IMR-90 (cell line): ENCODE measurements at regions not wholly inside any gene's neighbourhood (a gene's known extent, or its start where the extent isn't known, plus 50 kb on each side); places are given as distances from the start of the nearest gene placed in this dataset.

Source experiments
- ATAC-seq: fragments of 200-7000 bp; cut with Tn5 transposase; 2 replicates; pipeline ENCODE4 v1.9.1; 2020; ENCODE audit warnings: low read depth, mild to moderate bottlenecking, moderate library complexity
- BruUV-seq: library from RNA; stranded (reverse); fragments of 400-500 nt; replicated peaks from 2 replicates; lab custom pipeline; 2021; lab: Mats Ljungman, UMichigan
- CTCF ChIA-PET: fragments of 300-600 bp; formaldehyde crosslinking; extraction: SDS; loops from one replicate; lab custom pipeline; 2021; ENCODE audit warnings: antibody characterized with exemption; lab: Yijun Ruan, JAX
- POLR2A ChIA-PET: fragments of 300-600 bp; sonication (Branson Sonifier 250); formaldehyde crosslinking; loops from one replicate; lab custom pipeline; 2022; ENCODE audit warnings: antibody characterized with exemption; ENCODE audit not compliant: unreplicated experiment; lab: Charles Lee
- DNase-seq: peaks from one replicate; pipeline ENCODE4 v3.0.0; 2013
- H2AFZ ChIP-seq: replicated peaks from 2 replicates; pipeline ENCODE3; 2013; ENCODE audit warnings: low read length, mild to moderate bottlenecking; ENCODE audit not compliant: poor library complexity
- H2AK5ac ChIP-seq: 2 replicates; pipeline ENCODE4 v1.6.1; 2013; ENCODE audit warnings: low read depth, low read length, inconsistent platforms
- H2AK9ac ChIP-seq: replicated peaks from 2 replicates; pipeline ENCODE3; 2013; ENCODE audit warnings: mild to moderate bottlenecking, low read depth, low read length, moderate library complexity; ENCODE audit not compliant: poor library complexity
- H2BK120ac ChIP-seq: 2 replicates; pipeline ENCODE4 v1.6.1; 2013; ENCODE audit warnings: low read depth, low read length, inconsistent platforms
- H2BK15ac ChIP-seq: 3 replicates; pipeline ENCODE4 v1.6.1; 2013; ENCODE audit warnings: low read depth, low read length, inconsistent platforms
- H2BK20ac ChIP-seq: 2 replicates; pipeline ENCODE4 v1.6.1; 2013; ENCODE audit warnings: low read depth, mild to moderate bottlenecking, inconsistent platforms, low read length, moderate library complexity
- H2BK5ac ChIP-seq: 2 replicates; pipeline ENCODE4 v1.6.1; 2013; ENCODE audit warnings: mild to moderate bottlenecking, low read depth, low read length, inconsistent platforms; ENCODE audit not compliant: poor library complexity, severe bottlenecking
- H3K14ac ChIP-seq: replicated peaks from 2 replicates; pipeline ENCODE4 v1.6.1; 2013; ENCODE audit warnings: low read depth, low read length, inconsistent platforms
- H3K18ac ChIP-seq: 2 replicates; pipeline ENCODE4 v1.6.1; 2013; ENCODE audit warnings: low read depth, low read length, control low read depth
- H3K23ac ChIP-seq: 2 replicates; pipeline ENCODE4 v1.6.1; 2013; ENCODE audit warnings: low read depth, low read length, inconsistent platforms
- H3K27ac ChIP-seq: 2 replicates; pipeline ENCODE4 v1.5.1; 2013; ENCODE audit warnings: mild to moderate bottlenecking, control low read depth, low read length; ENCODE audit not compliant: insufficient read depth
- H3K27me3 ChIP-seq: 2 replicates; pipeline ENCODE4 v1.6.1; 2013; ENCODE audit warnings: low read length; ENCODE audit not compliant: control insufficient read depth, insufficient read depth
- H3K36me3 ChIP-seq: 2 replicates; pipeline ENCODE4 v1.6.1; 2013; ENCODE audit warnings: low read length, mixed read lengths; ENCODE audit not compliant: control insufficient read depth, insufficient read depth
- H3K4ac ChIP-seq: 2 replicates; pipeline ENCODE4 v1.6.1; 2013; ENCODE audit warnings: low read depth, low read length, inconsistent platforms
- H3K4me1 ChIP-seq: 2 replicates; pipeline ENCODE4 v1.6.1; 2013; ENCODE audit warnings: low read length, mixed read lengths; ENCODE audit not compliant: control insufficient read depth, insufficient read depth
- H3K4me2 ChIP-seq: 2 replicates; pipeline ENCODE4 v1.6.1; 2013; ENCODE audit warnings: low read depth, mild to moderate bottlenecking, control low read depth, low read length, moderate library complexity
- H3K4me3 ChIP-seq: 2 replicates; pipeline ENCODE4 v1.5.1; 2013; ENCODE audit warnings: low read depth, mild to moderate bottlenecking, control low read depth, low read length, moderate library complexity; ENCODE audit not compliant: insufficient read depth
- H3K56ac ChIP-seq: 2 replicates; pipeline ENCODE4 v1.6.1; 2013; ENCODE audit warnings: low read length, inconsistent platforms; ENCODE audit not compliant: insufficient read depth; ENCODE audit errors: extremely low read depth
- H3K79me1 ChIP-seq, 2 experiments: 2 replicates each; pipeline ENCODE4 v1.6.1; 2013; ENCODE audit warnings: low read length in 2 of 2, inconsistent platforms in 1 of 2, low read depth in 1 of 2
- H3K9ac ChIP-seq: 2 replicates; pipeline ENCODE4 v1.6.1; 2013; ENCODE audit warnings: low read depth, low read length, control low read depth
- H3K9me1 ChIP-seq: 2 replicates; pipeline ENCODE4 v1.6.1; 2013; ENCODE audit warnings: low read length, inconsistent platforms; ENCODE audit not compliant: insufficient read depth
- H3K9me3 ChIP-seq: 2 replicates; pipeline ENCODE4 v1.6.1; 2013; ENCODE audit warnings: low read length; ENCODE audit not compliant: control insufficient read depth, insufficient read depth
- H4K20me1 ChIP-seq: 2 replicates; pipeline ENCODE4 v1.6.1; 2013; ENCODE audit warnings: low read length, inconsistent platforms; ENCODE audit not compliant: insufficient read depth
- H4K5ac ChIP-seq: 2 replicates; pipeline ENCODE4 v1.6.1; 2013; ENCODE audit warnings: mild to moderate bottlenecking, low read depth, low read length, control low read depth
- H4K8ac ChIP-seq, 2 experiments: 2 replicates each; pipeline ENCODE4 v1.6.1; 2013; ENCODE audit warnings: low read depth in 2 of 2, low read length in 2 of 2, control low read depth in 1 of 2, inconsistent platforms in 1 of 2
- H4K91ac ChIP-seq: 2 replicates; pipeline ENCODE4 v1.6.1; 2013; ENCODE audit warnings: low read depth, low read length, inconsistent platforms; ENCODE audit not compliant: insufficient read depth
- WGBS, 2 experiments: methylation state at CpG; one replicate each; pipeline versions ENCODE4 v1.1.5 to v1.1.7; 2013; ENCODE audit warnings: missing lambda C conversion rate in 2 of 2; ENCODE audit not compliant: insufficient read length in 1 of 2; ENCODE audit errors: extremely low coverage in 2 of 2; 5-methylcytosine and 5-hydroxymethylcytosine counted together
- dilution Hi-C: fragments of 300-500 bp; cut with HindIII; formaldehyde crosslinking; loops from one replicate; pipeline ENCODE4 v1.14.3; 2018; ENCODE audit warnings: low sequenced_read_pairs; ENCODE audit not compliant: unreplicated experiment
- in situ Hi-C: fragments of 300-500 bp; cut with MboI; formaldehyde crosslinking; loops from 3 replicates; pipeline ENCODE4 v1.14.3; 2019; ENCODE audit warnings: low sequenced_read_pairs, inconsistent platforms, mixed read lengths
- intact Hi-C: fragments of 100-400 bp; cut with micrococcal nuclease; formaldehyde crosslinking; loops from 2 replicates; pipeline ENCODE4 v1.10.0; 2022
- TF ChIP-seq, protein P1 (sequence below): conservative IDR thresholded peaks from 2 replicates; pipeline ENCODE4 v1.5.1; 2012; ENCODE audit warnings: mild to moderate bottlenecking, low read depth, low read length, improper control_type of control experiment

DNA sequence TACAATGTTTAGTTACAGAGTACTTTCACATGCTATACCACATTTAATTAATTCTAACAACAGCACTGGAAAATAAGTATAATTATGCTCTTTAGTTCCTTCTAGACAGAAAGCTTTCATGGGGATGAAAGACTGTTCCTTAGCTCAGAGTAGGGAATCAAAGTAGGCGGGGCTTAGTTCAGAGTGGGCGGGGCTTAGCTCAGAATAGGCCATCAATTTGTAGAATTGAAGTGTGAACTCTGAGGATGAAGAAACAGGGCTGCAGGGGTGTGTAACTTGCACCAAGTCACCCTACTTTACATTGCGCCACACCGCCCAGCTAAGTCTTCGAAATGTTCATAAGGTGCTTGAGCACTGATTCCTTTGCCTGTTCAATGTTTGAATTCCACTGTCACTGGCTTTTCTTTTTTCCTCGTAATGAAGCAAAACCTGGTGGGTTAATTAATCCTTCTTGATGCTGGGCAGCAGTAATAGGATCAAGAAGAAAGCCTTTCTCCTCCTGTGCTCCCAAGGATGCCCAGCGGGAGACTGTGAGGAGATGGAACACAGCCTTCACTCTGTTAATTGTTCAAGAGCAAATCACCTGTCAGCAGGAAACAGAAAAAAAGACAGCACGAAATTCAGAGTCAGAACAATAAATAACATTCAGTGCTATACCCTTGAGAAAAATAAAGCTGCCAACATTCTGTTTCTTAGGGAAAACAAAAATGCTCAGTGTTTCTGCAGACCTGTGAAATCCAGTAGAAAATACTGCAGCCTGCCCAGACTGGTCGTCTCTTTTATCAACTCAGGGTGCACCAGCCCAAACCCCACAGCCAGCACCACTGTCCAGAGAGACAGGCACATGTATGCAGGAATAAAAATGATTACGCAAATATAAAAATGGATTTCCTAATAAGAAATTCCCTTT lies 66.5 kb upstream of the CAMK1G start:
- H3K27me3 ChIP-seq, result peaks cover 2% of the 10 kb centered on the region; the same call in 1 of the 2 replicates
- no TSS peak for BruUV-seq
- H3K27ac ChIP-seq, result no peak overlapping the region
- H4K5ac ChIP-seq, result no peak overlapping the region
- H3K9me1 ChIP-seq, result no peaks in the 10 kb centered on the region
- H2BK120ac ChIP-seq, result no peak overlapping the region
- H2BK15ac ChIP-seq, result no peak overlapping the region
- H3K23ac ChIP-seq, result no peak overlapping the region
- H3K14ac ChIP-seq, result no peak overlapping the region
- no peak overlapping the region for H4K91ac ChIP-seq
- no peaks in the 10 kb centered on the region for H3K9me3 ChIP-seq
- no peaks in the 10 kb centered on the region for H3K79me1 ChIP-seq
- H2AK5ac ChIP-seq, result no peak overlapping the region
- H2AK9ac ChIP-seq, result no peak overlapping the region
- no peaks in the 10 kb centered on the region for H3K36me3 ChIP-seq
- no peak overlapping the region for H3K9ac ChIP-seq
- no peak overlapping the region for H3K56ac ChIP-seq
- no peak overlapping the region for H2BK5ac ChIP-seq
- no peak for ATAC-seq
- H3K4me2 ChIP-seq, result no peak overlapping the region
- 0% methylated on average over 1 of the region's 10 CpGs; no CpG with 5 or more reads in 1 of the 2 experiments for WGBS, 2 experiments
- no peaks in the 10 kb centered on the region for H4K20me1 ChIP-seq
- no peaks in the 10 kb centered on the region for H3K4me1 ChIP-seq
- no peak overlapping the region for H3K18ac ChIP-seq
- no peak overlapping the region for H2AFZ ChIP-seq
- in situ Hi-C loops, result no loop called here
- no peak overlapping the region for H2BK20ac ChIP-seq
- H4K8ac ChIP-seq, result no peak overlapping the region
- intact Hi-C loops, result no loop called here
- H3K4me3 ChIP-seq, result no peak overlapping the region
- no peak overlapping the region for H3K4ac ChIP-seq
- POLR2A ChIA-PET, result no interaction called here
- TF ChIP-seq, protein P1, sequence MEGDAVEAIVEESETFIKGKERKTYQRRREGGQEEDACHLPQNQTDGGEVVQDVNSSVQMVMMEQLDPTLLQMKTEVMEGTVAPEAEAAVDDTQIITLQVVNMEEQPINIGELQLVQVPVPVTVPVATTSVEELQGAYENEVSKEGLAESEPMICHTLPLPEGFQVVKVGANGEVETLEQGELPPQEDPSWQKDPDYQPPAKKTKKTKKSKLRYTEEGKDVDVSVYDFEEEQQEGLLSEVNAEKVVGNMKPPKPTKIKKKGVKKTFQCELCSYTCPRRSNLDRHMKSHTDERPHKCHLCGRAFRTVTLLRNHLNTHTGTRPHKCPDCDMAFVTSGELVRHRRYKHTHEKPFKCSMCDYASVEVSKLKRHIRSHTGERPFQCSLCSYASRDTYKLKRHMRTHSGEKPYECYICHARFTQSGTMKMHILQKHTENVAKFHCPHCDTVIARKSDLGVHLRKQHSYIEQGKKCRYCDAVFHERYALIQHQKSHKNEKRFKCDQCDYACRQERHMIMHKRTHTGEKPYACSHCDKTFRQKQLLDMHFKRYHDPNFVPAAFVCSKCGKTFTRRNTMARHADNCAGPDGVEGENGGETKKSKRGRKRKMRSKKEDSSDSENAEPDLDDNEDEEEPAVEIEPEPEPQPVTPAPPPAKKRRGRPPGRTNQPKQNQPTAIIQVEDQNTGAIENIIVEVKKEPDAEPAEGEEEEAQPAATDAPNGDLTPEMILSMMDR, result no peak
- dilution Hi-C loops, result no loop called here
- no peak for DNase-seq
- CTCF ChIA-PET, result no interaction called here
